GF-D8 (cell line): ENCODE measurements at regions not wholly inside any gene's neighbourhood (a gene's known extent, or its start where the extent isn't known, plus 50 kb on each side); places are given as distances from the start of the nearest gene placed in this dataset.

Experiments used
- DNase-seq: peaks from one replicate; lab custom pipeline; 2025; lab: John Stamatoyannopoulos, UW

DNA sequence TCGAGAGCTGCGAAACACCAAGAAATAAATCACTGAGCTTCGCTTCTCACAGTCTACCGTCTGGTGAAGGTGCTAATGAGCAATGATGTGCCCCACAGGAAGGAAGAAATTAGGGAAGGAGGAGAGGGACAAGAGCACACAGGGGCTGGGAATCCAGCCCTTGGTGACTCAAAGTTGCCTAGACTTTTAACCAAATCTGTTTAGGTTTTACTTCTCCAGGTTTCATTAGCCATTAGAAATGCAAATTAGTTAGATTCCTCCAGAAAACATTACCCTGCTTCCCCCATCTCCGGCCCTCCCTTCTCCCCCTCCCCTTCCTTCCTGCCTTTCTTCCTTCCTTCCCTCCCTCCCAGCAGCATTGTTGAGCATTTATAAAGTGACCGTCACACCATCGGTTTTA is 59.3 kb upstream of the UBE2E1 start:
- DNase-seq = no peak

DNA sequence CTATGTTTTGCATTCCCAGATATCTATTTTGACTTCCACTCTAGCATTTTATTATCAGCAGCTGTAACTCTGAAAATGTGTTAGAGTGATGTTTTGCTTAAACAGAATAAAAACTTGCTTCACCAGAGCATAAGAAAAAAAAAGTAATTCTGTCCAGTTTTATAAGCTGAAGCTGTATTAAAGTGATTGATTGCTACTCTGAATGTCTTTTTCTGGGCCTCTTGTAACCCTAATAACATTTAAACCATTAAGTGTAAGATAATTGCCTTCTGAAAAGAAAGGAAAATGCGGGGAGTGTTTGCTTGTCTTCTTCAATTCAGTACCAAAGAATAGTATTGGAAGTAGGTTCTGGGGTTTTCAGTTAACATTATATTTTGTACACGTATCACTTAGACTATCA is 57.9 kb upstream of the UBE2E1 start:
- no peak for DNase-seq

DNA sequence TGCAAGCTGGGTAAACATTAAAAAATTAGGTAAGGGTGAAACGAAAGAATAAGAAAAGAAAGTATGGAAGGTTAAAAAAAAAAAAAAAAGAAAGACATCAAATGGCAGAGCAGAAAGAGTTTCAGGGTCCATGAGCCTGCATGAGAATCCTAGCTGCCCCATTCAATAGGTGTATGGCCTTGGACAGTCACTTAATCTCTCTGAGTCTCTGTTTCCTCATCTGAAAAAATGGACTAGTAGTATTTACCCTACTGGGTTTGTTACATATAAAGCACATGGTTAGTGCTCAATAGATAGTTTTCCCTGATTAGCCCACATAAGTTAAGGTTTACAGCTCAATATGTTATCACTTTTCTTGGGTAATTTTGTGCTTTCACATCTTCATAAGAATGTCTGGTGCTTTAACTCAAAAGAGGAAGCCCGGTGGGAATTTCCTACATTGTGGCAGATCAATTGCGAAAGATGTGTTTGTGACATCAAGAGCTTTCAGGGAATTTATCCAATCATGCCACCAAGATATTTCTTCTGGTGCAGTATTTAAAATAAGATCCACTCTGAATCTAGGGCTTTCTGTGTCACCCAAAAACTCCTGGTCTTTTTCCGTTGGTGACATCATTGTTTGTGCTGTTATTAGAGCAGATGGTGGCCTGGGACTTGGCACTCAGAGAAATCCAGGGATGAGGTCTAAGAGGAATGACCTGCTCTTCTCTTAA is 57.2 kb upstream of the UBE2E1 start:
- DNase-seq = peak; percentile 65

DNA sequence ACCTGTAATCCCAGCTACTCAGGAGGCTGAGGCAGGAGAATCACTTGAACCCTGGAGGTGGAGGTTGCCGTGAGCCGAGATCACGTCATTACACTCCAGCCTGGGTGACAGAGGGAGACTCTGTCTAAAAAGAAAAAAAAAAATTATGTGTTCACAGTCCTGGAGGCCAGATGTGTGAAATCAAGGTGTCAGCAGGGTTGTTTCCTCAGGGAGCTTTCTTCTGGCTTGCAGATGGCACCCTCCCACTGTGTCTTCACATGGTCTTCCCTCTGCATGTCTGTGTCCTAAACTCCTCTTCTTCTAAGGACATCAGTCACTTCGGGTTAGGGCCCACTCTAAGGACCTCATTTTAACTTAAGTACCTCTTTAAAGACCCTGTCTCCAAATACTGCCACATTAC is 56.1 kb upstream of the UBE2E1 start:
- DNase-seq = no peak

DNA sequence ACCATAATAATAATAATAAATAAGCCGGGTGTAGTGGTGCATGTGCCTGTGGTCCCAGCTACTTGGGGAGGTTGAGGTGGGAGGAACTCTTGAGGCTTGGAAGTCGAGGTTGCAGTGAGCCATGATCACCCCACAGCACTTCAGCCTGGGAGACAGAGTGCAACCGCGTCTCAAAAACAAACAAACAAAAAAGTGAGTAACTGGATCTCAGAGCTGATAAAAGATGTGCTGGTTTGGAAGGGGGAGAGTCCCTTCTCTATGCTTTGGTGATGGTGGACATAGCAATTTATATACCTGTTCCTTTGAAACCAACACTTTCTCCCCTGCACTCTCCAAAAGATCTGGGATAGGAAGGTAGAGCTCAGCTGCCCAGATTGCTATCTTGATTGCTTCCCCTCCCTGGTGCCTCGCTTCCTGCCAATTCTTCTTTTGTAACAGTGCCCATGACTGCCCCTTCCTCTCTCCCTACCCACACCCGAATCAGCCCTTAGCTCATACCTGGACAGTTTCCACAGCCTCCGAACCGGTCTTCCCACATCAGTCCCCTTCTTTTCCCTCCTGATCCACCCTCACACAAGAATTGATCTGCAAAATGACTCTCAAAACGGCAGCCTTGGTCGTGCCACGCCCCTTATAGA is 55.1 kb upstream of the UBE2E1 start:
- DNase-seq = no peak

DNA sequence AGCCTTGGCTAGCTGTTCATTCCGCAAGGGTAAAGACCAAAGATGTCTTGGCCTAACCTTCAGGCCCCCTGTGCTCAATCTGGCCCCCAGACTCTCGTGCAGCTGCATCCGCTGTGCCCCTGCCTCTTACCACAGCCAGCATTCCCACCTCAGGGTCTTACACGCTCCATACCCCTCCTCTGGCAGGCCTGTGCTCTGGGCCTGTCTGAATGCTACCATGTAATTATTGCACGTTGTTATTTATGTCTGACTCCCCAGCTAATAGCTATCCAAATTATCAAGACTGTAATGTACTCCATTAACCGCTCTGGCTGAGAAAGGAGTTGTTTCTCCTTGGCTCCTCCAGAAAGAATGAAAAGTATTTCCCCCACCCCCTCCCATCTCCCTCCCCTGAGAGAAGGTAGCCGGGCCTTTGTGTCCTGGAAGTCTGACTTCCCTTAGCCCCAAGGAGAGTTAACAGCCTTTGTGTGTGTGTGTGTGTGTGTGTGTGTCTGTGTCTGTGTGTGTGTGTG is 54.5 kb upstream of the UBE2E1 start:
- no peak for DNase-seq

DNA sequence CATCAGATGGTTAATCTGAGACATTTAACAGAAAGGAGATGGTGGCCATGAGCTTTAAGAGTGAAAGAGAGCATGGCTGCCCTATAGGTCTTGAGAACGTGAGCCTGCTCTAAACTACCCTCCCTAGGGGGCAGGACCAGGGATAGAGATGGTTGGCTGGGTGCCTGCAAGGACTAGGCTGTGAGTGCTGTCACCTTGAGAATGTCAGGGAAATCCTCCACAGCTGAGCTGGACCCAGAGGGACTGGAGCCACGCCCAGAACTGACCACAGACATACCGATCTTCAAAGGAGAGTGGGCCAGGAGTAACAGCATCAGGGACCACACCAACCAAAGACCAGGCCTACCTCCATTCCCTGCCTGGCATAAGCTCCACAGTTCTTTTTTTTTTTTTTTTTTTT is 53.6 kb upstream of the UBE2E1 start:
- DNase-seq = no peak

DNA sequence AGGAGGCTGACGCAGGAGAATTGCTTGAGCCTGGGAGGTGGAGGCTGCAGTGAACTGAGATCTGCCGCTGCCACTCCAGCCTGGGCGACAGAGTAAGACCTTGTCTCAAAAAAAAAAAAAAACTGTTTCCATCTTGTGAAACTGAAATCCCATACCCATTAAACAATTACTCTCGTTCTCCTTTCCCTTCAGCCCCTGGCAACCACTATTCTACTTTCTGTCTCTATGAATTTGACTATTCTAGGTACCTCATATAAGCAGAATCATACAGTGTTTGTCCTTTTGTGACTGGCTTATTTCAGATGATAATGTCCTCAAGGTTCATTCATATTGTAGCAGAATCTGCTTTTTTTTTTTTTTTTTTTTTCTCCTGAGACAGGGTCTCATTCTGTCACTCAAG is 51.5 kb upstream of the UBE2E1 start:
- no peak for DNase-seq
